NCI-H2029 (cell line): ENCODE measurements at regions not wholly inside any gene's neighbourhood (a gene's known extent, or its start where the extent isn't known, plus 50 kb on each side); places are given as distances from the start of the nearest gene placed in this dataset.

Experiments
- DNase-seq: peaks from one replicate; lab custom pipeline; 2025; lab: John Stamatoyannopoulos, UW

- DNase-seq, result no peak
Observed at GRCh38 chr3:82287562-82287961, 526.1 kb upstream of the GBE1 start.

GRCh38 chr3:82281205-82281604 lies 519.8 kb upstream of the GBE1 start:
- no peak for DNase-seq

DNA sequence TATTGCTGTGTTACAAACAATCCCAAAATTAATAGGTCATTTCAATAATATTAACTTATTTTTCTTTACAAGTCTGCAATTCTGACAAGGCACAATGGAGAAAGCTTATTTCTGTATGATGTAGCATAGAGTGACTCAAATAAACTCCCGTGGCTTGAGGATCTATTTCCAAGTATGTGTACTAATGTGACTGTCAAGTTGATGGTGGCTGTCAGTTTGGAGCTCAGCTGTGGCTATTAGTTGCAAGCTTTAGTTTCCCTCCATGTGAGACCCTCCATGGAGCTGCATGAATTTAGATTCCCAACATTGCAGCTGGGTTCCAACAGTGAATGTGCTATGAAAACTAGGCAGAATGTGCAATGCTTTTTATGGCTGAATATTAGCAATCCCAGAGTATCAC lies 515.5 kb upstream of the GBE1 start:
- DNase-seq, result no peak

DNA sequence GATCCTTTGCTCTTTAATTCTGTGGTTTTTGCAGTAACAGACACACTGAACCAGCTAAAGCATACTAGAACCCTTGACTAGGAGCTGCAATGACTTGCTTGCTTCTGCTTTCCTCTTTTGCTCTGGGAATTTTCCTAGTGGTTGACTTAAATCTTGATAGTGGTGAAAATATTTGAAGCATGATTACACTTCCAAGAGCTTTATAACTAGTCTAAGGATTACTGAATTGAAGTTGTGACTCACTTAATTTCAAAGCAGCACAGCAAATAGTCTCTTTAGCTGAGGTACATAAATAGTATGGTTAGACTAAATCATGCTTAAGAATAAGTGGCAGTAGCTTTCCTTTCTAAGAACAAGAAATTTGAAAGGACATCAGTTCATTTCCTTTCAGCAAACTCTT lies 513.5 kb upstream of the GBE1 start:
- DNase-seq, result no peak

GRCh38 chr3:82265747-82266146 lies 504.3 kb upstream of the GBE1 start:
- no peak for DNase-seq

- no peak for DNase-seq
Observed at GRCh38 chr3:82262193-82262592, 500.7 kb upstream of the GBE1 start.

GRCh38 chr3:82261637-82262036 lies 500.2 kb upstream of the GBE1 start:
- DNase-seq, result no peak

DNA sequence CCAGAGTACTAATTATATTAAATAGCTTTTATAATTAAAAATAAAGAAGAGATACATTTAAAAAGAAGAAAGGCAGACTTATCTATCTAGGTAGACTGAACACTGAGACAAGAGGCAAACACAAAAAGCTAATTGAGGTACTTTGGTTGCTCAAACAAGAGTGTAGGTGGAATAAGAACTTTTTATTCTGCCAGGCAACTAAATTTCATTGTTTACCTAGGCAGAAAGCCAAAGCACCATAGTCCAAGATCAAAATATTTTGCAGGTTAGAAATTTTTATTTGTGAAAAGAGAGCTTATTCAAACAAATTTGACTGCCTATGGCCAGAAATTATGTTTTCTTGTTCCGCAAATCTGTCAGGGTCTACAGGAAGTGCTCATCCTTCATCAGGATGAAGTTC lies 499.6 kb upstream of the GBE1 start:
- no peak for DNase-seq

DNA sequence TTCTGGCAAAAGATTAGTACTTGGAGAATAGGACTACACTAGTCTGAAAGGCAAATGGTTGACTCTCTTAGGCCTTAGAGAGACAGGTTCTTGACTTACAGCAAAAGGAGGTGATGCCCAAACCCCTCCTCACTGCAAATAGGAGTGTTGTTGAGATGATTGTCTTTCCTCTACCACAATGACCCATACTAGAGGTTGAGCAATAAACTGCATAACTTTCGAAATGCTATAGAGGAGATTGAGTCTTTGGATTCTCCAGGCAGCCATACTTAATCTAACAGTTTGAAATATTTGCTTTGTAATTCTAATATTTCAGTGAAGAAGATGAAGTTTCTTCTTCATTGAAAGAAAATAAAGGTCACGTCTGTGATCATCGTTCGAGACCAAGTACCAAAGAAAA lies 498.5 kb upstream of the GBE1 start:
- no peak for DNase-seq

GRCh38 chr3:82240322-82240721 lies 478.9 kb upstream of the GBE1 start:
- no peak for DNase-seq

GRCh38 chr3:82236257-82236656 lies 474.8 kb upstream of the GBE1 start:
- no peak for DNase-seq

DNA sequence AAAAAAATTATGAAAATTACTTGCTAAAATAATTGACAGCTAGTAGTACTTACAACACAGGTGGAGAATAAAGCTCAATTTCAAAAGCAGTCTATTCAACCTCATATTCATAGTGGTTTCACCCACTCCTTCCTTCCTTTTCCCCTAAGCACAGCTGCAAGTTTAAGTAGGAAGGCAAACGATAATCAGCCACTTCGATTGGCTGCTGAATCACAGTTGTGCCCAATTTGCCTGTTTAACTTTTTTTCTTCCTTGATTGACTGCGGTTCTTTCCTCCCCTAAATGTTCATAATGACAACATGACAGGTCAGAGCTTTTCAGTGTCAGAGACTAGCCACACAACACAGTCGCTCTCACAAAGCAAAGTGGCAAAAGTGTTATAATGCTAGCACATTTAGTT lies 468.0 kb upstream of the GBE1 start:
- DNase-seq, result no peak

GRCh38 chr3:82224661-82225060 lies 463.2 kb upstream of the GBE1 start:
- DNase-seq, result no peak

DNA sequence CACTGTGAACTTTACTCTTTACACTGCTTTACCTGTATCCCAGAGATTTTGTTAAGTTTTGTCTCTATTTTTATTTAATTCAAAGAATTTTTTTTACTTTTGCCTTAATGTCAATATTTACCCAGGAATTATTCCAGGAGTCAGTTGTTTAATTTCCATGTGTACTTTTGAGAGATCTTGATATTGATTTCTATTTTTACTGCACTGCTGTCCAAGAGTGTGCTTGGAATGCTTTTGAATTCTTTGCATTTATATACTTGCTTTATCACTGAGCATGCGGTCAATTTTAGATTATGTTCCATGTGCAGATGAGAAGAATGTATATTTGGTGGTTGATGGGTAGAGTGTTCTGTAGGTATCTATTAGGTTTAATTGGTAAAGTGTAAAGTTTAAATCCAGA lies 461.0 kb upstream of the GBE1 start:
- DNase-seq, result no peak

DNA sequence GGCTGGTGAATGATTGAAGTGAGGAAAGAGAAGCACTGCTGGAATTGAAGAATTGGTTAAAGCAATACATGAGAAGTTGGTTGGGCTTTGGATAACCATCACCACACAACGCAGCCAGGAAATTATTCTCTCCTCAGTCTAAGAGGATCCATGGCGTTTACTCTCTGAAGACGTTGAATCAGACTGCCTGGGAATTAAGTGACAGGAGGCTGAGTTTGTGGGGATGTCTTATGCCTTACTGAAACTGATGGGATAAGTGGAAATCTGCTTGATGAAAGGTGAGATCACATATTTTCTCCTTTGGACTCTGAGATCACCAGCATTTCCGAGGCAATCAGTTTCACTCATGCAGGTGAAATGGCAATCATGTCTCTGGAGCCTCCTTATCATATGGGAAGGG lies 456.1 kb upstream of the GBE1 start:
- no peak for DNase-seq

- no peak for DNase-seq
Observed at GRCh38 chr3:82208002-82208710, 446.7 kb upstream of the GBE1 start.

GRCh38 chr3:82202269-82202668 lies 440.8 kb upstream of the GBE1 start:
- no peak for DNase-seq

DNA sequence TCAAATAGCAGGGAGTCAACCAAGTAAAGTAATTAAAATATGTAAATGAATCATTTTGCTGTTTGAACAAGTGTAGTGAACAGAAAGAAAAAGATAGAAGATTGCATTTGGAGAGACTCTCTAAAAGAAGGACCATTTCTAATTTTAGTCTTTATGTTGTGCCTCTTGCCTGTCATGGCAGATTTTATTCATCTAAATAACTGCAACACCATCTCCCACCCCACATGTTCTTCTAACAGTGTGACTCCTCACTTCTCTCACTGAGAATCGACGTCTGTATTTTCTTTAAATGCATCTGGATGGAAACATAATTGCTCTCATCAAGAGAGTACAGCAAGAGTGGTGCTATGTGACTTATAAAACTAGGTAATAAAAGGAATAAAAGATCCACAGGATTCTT lies 439.9 kb upstream of the GBE1 start:
- no peak for DNase-seq

- DNase-seq, result no peak
Observed at GRCh38 chr3:82198009-82198408, 436.6 kb upstream of the GBE1 start.

GRCh38 chr3:82196645-82197044 lies 435.2 kb upstream of the GBE1 start:
- no peak for DNase-seq

- no peak for DNase-seq
Observed at GRCh38 chr3:82194870-82195269, 433.4 kb upstream of the GBE1 start.

DNA sequence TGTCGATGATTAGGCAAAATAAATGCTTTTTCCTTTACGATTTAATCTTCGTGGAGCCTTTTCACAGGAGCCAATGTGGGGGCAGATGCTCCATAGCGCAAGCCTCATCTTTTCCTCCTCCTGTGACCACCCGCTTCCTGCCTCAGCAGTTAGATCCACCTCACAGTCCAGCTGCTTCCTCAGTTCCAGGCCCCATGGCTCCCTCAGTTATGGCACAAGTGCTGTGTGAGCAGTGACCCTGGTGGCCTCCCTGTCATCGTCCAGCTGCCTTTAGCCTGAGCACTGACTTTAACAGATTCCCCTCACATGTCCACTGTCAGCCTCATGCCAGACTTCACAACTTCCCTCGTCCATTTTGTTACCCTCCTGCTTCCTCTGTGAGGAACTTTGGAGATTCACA lies 424.6 kb upstream of the GBE1 start:
- DNase-seq, result no peak

DNA sequence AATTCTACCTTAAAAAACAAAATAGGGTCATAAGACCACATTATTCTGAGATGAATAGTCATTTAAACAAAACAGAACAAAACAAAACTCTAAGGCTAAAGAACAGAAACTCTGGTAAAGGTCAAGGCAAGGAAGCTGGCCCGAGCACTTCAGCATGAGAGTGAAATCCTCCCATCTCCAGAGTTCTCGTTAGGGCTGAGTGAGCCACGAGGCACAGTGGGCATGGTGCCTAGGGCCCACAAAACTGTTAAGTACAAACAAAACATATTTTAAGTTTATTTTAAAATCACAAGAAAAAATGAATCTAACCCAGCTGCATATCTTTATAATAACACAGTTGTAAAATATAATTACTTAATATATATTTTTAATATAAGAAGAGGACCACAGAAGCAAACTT lies 417.8 kb upstream of the GBE1 start:
- DNase-seq, result no peak

DNA sequence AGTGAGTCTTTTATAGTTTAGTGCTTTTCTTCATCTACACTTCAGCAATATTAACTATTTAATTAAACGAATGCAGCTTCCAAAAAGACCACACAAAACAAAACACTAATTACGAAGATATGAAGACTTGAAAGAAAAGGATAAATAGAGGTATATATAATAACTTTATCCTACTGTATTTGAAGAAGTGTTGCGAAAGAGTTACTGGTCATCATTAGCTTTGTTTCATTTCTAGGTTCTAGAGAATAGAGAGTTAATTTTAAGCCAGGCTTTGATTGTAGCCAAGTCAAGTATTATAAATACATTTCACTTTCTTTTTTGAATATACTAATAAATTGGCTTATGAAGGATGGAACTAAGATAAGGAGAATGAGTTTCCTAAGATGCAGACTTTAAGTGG lies 416.8 kb upstream of the GBE1 start:
- no peak for DNase-seq

DNA sequence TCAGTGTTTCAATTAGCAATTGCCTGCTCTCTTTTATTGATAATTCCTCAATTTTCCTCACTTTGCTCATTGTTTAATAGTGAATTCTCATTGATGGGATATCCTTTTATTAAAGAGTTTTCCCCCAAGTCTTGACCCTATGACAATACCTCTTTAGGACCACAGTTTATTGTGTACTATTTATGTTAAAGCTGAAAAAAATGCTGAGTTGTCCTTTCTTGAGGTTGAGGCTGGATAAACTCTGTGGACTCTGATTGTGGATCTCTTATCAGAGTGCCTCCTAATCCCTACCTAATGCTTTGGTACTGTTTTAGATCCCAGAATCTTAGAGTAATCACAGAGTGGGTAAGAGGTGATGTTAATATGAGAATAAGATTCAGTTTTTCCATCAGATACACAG lies 416.3 kb upstream of the GBE1 start:
- no peak for DNase-seq
